ENCODE measurements at regions not wholly inside any gene's neighbourhood (a gene's known extent, or its start where the extent isn't known, plus 50 kb on each side); places are given as distances from the start of the nearest gene placed in this dataset.
"Not testable (repeated sequence)": the region's sequence is repeated elsewhere in the genome, so short reads cannot be mapped to it uniquely, and the experiment has no call there.

GRCh38 chr5:104355350-104355749, 792.8 kb upstream of the NUDT12 start:
- no peak for DNase-seq (ENCODE audit: low read depth in 2 of 2)

- no peak for DNase-seq (ENCODE audit: low read depth in 2 of 2)
Observed at GRCh38 chr5:104353371-104353770, 790.8 kb upstream of the NUDT12 start.

DNA sequence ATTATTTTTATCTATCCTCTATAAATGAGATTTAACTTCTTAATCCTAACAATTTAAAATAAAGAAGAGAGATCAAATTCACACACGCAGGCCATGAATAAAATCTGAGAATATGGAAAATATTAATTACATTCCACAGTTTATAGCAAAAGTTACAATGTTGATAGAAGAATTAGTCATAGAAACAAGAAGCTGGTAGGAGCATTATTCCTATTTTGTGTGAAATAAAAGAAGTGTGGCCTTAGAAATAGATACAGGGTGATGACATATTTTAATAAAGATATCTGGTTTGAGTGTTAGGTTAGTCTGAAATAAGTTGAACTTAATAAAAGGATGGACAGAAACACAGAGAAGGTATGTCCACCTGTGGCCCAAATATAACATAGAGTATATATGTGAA, 790.4 kb upstream of the NUDT12 start:
- no peak for DNase-seq (ENCODE audit: low read depth in 2 of 2)

GRCh38 chr5:104347119-104347708, 784.6 kb upstream of the NUDT12 start:
- DNase-seq (ENCODE audit: low read depth in 2 of 2) = no peak

DNA sequence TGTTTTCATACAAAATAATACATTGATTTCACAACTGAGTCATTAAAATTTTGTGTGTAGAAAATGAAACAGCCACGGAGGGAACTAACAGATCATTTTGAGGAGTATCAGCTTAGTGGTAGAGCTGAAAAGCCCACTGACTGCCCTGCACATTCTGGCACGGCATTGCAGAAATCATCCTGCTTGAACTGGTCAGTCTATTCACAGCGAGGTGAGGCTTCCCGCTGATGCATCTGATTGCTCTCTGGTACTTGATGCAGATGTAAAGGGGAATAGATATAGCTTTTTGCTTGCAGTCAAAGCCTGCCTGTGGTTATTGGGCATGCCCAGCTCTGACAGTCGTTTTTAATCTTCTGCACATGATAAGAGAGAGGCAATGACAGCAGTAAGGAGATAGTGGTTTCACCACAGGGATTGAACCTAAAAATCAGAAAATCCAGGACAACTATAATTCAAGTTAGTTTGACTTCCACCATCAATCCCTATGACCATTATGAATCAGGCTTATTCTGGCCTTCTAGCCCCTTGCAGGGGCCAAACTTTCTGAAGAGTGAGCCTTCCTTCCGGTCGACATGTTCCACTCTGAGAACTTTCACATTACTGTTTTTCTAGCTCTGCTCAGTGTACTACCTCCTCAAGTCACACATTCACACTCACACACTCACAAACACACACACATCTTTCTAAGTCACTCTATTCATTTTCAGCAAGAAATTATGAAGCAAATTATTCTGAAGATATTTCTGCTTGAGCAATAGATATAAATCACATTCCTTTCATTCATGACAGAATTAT, 782.8 kb upstream of the NUDT12 start:
- DNase-seq (ENCODE audit: low read depth in 2 of 2) = no peak

DNA sequence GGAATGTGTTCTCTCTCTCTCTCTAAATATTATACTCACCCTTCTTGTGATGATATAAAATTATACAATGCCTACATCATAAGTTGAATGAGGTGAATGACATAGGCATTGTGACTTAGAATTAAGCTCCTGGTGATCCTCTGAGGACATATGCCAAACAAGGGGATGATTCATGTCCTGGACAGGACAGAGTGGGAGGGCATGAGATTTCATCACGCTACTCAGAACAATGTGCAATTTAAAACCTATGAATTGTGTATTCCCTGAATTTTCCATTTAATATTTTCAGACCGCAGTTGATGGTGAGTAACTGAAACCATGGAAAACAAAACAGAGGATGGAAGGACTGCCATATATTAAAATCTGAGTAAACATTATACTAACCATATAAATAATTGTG, 782.2 kb upstream of the NUDT12 start:
- no peak for DNase-seq (ENCODE audit: low read depth in 2 of 2)

GRCh38 chr5:104327801-104328200, 765.2 kb upstream of the NUDT12 start:
- DNase-seq (ENCODE audit: low read depth in 2 of 2) = no peak

GRCh38 chr5:104326966-104327365, 764.4 kb upstream of the NUDT12 start:
- no peak for DNase-seq (ENCODE audit: low read depth in 2 of 2)

DNA sequence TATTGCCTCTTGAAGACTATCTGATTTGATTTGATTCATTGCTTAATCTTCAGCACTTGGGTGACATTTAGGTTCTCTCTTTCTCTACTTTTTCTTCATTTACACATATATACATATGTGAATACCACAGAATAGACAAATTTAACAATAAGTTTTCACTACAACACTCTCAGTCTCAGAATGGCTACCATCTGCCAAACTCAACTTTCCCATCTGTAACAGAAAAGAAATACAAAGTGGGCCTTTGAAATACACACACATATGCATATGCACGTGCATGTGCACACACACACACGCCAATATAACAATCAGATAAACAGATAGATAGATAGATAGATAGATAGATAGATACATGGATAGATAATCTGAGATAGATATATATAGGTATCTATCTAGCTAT, 762.8 kb upstream of the NUDT12 start:
- DNase-seq (ENCODE audit: low read depth in 2 of 2) = no peak

GRCh38 chr5:104316676-104317075, 754.1 kb upstream of the NUDT12 start:
- not testable (repeated sequence) for DNase-seq (ENCODE audit: low read depth in 2 of 2)

DNA sequence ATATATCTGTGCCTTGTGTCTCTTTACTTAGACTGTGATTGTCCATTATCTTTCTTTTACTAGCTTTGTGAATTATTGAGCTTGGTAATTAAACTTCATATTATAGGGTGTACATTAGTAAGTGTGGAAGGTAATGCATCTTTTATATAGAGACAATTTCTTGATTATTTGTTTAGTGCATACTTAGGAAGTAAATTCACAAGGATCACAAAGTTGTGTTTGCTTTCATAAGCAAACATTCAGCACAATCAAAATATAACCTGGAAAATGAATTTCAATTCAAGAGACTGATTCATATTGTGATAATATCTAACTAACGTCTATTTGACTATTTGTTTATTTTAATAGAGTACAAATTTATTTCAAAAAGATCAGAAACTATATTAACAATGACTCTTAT, 749.9 kb upstream of the NUDT12 start:
- no peak for DNase-seq (ENCODE audit: low read depth in 2 of 2)

DNA sequence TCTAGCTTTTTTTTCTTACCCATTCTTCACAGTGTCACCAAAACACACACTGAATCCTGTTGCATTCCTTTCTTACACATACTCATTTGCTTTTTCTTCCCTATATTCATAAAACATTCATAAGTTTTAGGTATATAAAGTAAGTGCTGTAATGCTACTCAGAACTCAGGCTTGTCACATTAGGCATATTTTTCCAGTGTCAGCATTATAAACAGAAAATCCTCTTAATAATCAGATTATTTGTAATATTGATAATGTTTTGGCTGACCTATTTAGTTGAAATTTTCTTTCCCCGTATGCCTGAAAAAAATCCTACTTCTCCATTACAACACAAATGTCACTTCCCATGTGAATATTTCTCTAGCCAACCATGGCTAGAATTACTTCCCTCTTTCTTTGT, 743.0 kb upstream of the NUDT12 start:
- no peak for DNase-seq (ENCODE audit: low read depth in 2 of 2)

- DNase-seq (ENCODE audit: low read depth in 2 of 2) = no peak
Observed at GRCh38 chr5:104299998-104300706, 737.6 kb upstream of the NUDT12 start.

DNA sequence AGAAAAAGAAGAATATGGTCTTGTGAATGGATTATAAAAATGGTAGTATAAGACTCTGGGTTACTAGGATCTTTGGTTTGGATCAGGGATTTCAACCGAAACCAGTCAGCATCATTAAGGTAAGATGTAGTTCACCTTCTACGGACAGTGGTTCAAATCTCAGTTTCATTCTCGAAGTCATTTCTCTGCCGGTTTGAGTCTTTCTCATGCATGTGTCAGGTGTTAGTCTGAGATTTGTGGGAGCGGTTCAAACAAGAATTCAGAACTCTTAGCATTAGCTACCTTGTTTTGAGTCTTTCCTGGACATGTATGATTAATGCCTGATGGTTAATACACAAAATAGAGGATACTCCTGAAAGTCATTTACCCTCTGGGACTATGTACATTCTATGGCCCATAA, 735.9 kb upstream of the NUDT12 start:
- no peak for DNase-seq (ENCODE audit: low read depth in 2 of 2)

DNA sequence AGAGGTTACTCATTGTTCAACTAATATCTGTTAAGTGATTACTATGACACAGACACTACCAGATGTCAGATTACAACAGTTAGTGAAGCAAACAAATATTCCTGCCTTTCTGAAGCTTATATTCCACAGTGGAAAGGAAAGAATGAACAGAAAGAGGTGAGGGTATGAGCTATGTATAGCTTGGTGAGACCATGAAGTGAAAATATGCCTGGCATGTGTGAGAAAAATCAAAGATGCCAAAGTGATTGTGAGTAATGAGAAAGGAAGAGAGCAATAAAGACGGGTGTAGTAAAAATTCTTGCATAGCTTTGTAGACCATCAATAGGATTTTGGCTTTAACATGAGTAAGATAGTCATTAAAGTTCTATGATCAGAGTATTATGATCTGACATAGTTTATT, 734.5 kb upstream of the NUDT12 start:
- no peak for DNase-seq (ENCODE audit: low read depth in 2 of 2)

- no peak for DNase-seq (ENCODE audit: low read depth in 2 of 2)
Observed at GRCh38 chr5:104295991-104296390, 733.4 kb upstream of the NUDT12 start.

- DNase-seq (ENCODE audit: low read depth in 2 of 2) = no peak
Observed at GRCh38 chr5:104283136-104283535, 720.5 kb upstream of the NUDT12 start.

- no peak for DNase-seq (ENCODE audit: low read depth in 2 of 2)
Observed at GRCh38 chr5:104273725-104274124, 711.1 kb upstream of the NUDT12 start.

DNA sequence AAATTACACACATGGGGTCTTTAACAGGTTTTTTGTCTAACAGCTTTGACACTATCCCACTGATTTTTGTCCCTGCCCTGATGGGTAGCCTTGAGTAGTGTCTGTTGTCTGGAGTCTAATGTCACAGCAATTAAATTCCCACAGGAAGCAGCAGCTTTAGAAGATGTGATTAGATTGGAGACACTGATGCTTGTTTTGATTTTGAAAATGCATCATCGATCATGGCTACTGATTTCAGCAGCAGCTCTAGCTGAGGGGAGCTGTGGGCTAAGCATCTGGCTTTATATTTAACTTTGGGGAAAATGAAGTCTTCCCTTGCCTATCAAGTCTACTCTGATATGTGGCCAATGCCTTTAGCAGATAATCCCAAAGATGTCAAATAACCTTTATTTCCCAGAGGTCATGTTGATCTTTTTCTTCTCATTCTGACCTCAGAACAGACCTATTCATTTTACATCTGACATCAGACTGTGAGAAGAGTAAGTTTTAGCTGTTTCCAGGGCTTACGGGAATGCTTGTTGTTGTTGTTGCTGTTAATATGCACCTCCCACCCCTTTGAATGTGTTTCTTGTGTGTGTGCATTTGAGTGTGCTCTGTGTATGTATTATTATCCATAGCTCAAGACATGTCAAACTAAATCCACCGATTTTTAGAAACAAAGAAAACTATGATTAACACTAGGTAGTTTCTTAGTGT, 704.9 kb upstream of the NUDT12 start:
- no peak for DNase-seq (ENCODE audit: low read depth in 2 of 2)

DNA sequence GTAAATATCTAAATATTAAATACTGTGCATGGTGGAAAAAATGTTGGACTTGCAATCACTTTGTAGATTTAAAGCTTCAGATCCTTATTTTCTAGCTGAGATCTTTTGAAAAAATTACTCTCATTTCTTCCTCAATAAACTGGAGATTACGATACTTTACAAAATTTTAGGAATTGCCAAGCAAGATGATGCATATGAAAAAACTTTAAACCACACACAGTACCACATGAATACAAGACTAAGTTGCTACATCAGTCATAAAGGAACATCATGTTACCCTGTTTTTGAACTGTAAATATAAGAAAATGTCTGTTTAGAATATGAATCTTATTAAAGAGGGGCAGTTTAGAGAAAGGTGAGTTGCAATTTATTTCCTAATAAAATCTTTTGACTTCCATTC, 703.6 kb upstream of the NUDT12 start:
- DNase-seq (ENCODE audit: low read depth in 2 of 2) = no peak

DNA sequence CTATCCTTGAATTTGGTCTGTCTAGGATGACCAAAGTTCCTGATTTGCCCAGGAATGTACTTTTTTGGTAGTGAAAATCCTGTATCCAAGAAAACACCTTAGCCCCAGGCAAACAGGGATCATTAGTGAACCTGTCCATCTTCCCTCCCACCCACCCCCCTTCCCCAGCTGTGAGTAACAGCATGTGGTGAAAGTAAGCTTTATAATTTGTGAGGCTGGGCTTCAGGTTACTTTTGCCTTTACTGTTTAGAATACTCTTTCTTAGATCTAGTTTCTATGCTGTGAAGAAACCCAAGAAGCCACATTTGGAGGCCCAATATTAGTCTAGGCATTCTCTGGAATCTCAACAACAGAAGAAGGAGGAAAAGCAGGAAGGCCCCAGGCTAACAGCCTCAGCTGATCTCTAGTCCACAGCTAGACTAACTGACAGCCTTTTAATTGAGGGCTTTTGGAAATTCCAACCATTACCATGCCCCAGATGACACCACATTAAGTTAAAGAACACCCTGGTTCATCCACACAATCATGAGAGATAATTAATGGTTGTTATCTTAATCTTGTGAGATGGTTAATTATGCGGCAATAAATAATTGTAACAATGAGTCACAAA, 703.0 kb upstream of the NUDT12 start:
- DNase-seq (ENCODE audit: low read depth in 2 of 2) = no peak

GRCh38 chr5:104247260-104247659, 684.7 kb upstream of the NUDT12 start:
- DNase-seq (ENCODE audit: low read depth in 2 of 2) = no peak

Measured in stimulated activated CD4-positive, alpha-beta T cell treated with anti-CD3 and anti-CD28 coated beads, Interleukin-4, amount 100 ng/mL, for 48 hours (primary cell).